ENCODE measurements at regions not wholly inside any gene's neighbourhood (a gene's known extent, or its start where the extent isn't known, plus 50 kb on each side); places are given as distances from the start of the nearest gene placed in this dataset.

GRCh38 chr1:195958131-195958530, 650.1 kb downstream of the KCNT2 start:
- TF ChIP-seq CTCF (IDR thresholded peaks at IDR 0.05; ENCODE audit: insufficient read depth, low read length, severe bottlenecking) = no peak
- FAIRE-seq = no peak
- Histone ChIP-seq H3K4me3 (ENCODE audit: low read depth, low read length) (no peak overlapping the region), H3K36me3 (ENCODE audit: control insufficient read depth, insufficient read depth, low read length) (no peaks in the 10 kb centered on the region), H3K27me3 (ENCODE audit: control insufficient read depth, insufficient read depth, low read length) (no peaks in the 10 kb centered on the region)
- peak; percentile 98 for DNase-seq (ENCODE audit: low read depth)

GRCh38 chr1:195956845-195957244, 651.4 kb downstream of the KCNT2 start:
- no peaks in the 10 kb centered on the region for H3K36me3 ChIP-seq (ENCODE audit: control insufficient read depth, insufficient read depth, low read length)
- H3K27me3 ChIP-seq (ENCODE audit: control insufficient read depth, insufficient read depth, low read length) = no peaks in the 10 kb centered on the region
- FAIRE-seq (no peak), DNase-seq (ENCODE audit: low read depth) (no peak)
- no peak for TF ChIP-seq CTCF (IDR thresholded peaks at IDR 0.05; ENCODE audit: insufficient read depth, low read length, severe bottlenecking)
- H3K4me3 ChIP-seq (ENCODE audit: low read depth, low read length) = no peak overlapping the region

DNA sequence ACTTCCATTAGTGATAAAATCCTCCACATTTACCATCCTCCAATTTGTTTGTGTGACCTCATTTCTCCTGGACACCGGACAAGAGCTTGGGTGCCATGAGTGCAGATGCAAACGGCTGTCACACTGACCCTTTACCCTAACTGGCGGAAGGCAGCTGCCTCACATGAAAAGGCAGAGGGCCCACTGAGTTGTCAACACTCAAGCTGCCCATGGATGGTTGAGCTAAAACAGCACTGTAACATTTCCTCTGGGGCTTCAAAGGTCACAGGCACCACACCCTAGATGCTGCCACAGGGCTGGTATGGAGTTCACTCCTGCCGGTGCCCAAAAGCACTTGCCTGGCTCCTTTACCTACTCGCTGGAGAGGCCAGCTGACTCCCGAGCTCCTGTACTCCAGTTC, 653.4 kb downstream of the KCNT2 start:
- TF ChIP-seq CTCF (IDR thresholded peaks at IDR 0.05; ENCODE audit: insufficient read depth, low read length, severe bottlenecking) = no peak
- H3K27me3 ChIP-seq (ENCODE audit: control insufficient read depth, insufficient read depth, low read length) = no peaks in the 10 kb centered on the region
- no peak overlapping the region for H3K4me3 ChIP-seq (ENCODE audit: low read depth, low read length)
- DNase-seq (ENCODE audit: low read depth) (no peak), FAIRE-seq (no peak)
- H3K36me3 ChIP-seq (ENCODE audit: control insufficient read depth, insufficient read depth, low read length) = no peaks in the 10 kb centered on the region

DNA sequence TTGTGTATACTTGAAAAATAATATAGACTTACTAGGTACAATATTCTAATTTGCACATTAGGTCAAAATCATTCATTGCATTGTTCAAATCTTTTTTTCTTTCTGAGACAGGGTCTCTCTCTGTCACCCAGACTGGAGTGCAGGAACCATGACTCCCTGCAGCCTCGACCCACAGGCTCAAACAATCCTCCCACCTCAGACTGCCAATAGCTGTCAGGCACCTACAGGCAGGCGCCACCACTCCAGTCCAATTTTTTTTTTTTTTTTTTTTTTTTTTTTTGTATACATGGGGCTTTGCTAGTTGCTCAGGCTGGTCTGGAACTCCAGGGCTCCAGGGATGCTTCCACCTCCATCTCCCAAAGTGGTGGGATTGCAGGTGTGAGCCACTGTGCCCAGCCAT, 656.9 kb downstream of the KCNT2 start:
- FAIRE-seq (no peak), DNase-seq (ENCODE audit: low read depth) (peak; percentile 27)
- Histone ChIP-seq H3K36me3 (ENCODE audit: control insufficient read depth, insufficient read depth, low read length) (no peaks in the 10 kb centered on the region), H3K4me3 (ENCODE audit: low read depth, low read length) (no peak overlapping the region), H3K27me3 (ENCODE audit: control insufficient read depth, insufficient read depth, low read length) (no peaks in the 10 kb centered on the region)
- TF ChIP-seq CTCF (IDR thresholded peaks at IDR 0.05; ENCODE audit: insufficient read depth, low read length, severe bottlenecking) = no peak

DNA sequence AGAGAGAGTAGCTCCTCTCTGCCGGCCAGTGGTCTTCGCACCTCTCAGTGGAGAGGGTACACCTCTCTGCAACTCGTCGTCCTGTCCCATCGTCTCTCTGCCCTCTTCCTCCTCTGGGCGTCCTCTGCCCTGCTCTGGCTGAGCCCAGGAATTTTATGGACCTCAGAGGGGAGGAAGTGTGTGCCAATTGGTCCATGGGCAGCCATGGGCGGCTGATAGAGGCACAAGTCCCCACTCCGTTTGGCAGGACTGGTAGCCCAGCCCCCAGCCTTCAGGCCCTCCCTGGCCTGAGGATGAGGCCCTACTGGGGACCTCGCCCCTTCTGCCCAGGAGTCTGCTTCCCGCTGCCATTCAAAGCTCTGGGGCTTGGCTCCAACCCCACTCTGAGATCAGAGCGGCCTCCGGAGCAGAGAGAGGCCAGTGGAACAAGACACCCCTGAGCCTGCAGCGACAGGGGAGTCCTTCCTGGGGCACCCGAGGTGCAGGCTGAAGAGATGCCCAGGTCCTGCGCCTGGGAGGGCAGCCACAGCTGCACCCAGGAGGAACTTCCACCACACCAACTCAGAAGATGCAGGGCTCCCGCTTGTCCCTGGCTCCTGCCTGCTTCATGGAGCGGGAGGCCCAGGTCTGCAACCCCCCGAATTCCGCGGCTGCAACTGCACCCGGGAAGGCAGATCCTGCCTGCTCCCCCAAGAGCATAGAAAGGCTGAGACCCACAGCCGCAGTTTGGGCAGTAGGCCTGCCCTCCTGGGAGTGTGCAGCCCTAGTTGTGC, 659.9 kb downstream of the KCNT2 start:
- TF ChIP-seq CTCF (IDR thresholded peaks at IDR 0.05; ENCODE audit: insufficient read depth, low read length, severe bottlenecking) = no peak
- Histone ChIP-seq H3K4me3 (ENCODE audit: low read depth, low read length) (no peak overlapping the region), H3K27me3 (ENCODE audit: control insufficient read depth, insufficient read depth, low read length) (no peaks in the 10 kb centered on the region), H3K36me3 (ENCODE audit: control insufficient read depth, insufficient read depth, low read length) (no peaks in the 10 kb centered on the region)
- FAIRE-seq (no peak), DNase-seq (ENCODE audit: low read depth) (no peak)

GRCh38 chr1:195946500-195946899, 661.7 kb downstream of the KCNT2 start:
- TF ChIP-seq CTCF (IDR thresholded peaks at IDR 0.05; ENCODE audit: insufficient read depth, low read length, severe bottlenecking) = no peak
- DNase-seq (ENCODE audit: low read depth) = no peak
- no peak for FAIRE-seq
- Histone ChIP-seq H3K4me3 (ENCODE audit: low read depth, low read length) (no peak overlapping the region), H3K36me3 (ENCODE audit: control insufficient read depth, insufficient read depth, low read length) (no peaks in the 10 kb centered on the region), H3K27me3 (ENCODE audit: control insufficient read depth, insufficient read depth, low read length) (no peaks in the 10 kb centered on the region)

Measured in bronchial epithelial cell (primary cell).